CD14-positive monocyte (primary cell): ENCODE measurements at regions not wholly inside any gene's neighbourhood (a gene's known extent, or its start where the extent isn't known, plus 50 kb on each side); places are given as distances from the start of the nearest gene placed in this dataset.

Experiments used
- DNase-seq, 3 donors: peaks; one replicate each; pipeline ENCODE4 v3.0.0-alpha.2; 2011 to 2022
- H2AFZ ChIP-seq: 2 replicates; pipeline ENCODE4 v1.6.0; 2012; ENCODE audit warnings: mild to moderate bottlenecking, low read depth, low read length, inconsistent platforms; ENCODE audit not compliant: insufficient read depth, poor library complexity, severe bottlenecking
- H3K27ac ChIP-seq, 2 donors: 1 replicate in 1 of 2; 2 replicates in 1 of 2; pipeline ENCODE4 v1.5.1; 2012 to 2013; ENCODE audit warnings: low read length in 2 of 2, control low read depth in 1 of 2, inconsistent platforms in 1 of 2, low read depth in 1 of 2, mild to moderate bottlenecking in 1 of 2
- H3K27me3 ChIP-seq, 2 donors: one replicate each; pipeline versions ENCODE4 v1.6.0 to v1.6.1; 2011 to 2013; ENCODE audit warnings: low read length in 2 of 2; ENCODE audit not compliant: control insufficient read depth in 2 of 2, insufficient read depth in 2 of 2
- H3K36me3 ChIP-seq, 2 donors: replicated peaks in 1 of 2; 1 replicate in 1 of 2; 2 replicates in 1 of 2; pipeline versions ENCODE4 v1.5.1 to v1.6.1; 2012 to 2013; ENCODE audit warnings: low read length in 2 of 2, control low read depth in 1 of 2, inconsistent platforms in 1 of 2, mild to moderate bottlenecking in 1 of 2; ENCODE audit not compliant: insufficient read depth in 2 of 2, control insufficient read depth in 1 of 2
- H3K4me1 ChIP-seq, 2 donors: 1 replicate in 1 of 2; 2 replicates in 1 of 2; pipeline versions ENCODE4 v1.5.1 to v1.6.1; 2012 to 2013; ENCODE audit warnings: low read length in 2 of 2, control low read depth in 1 of 2, inconsistent platforms in 1 of 2, mild to moderate bottlenecking in 1 of 2, moderate library complexity in 1 of 2; ENCODE audit not compliant: insufficient read depth in 2 of 2, control insufficient read depth in 1 of 2
- H3K4me2 ChIP-seq: replicated peaks from 2 replicates; pipeline ENCODE3; 2012; ENCODE audit warnings: low read length, moderate library complexity, mild to moderate bottlenecking; ENCODE audit not compliant: poor library complexity, severe bottlenecking; ENCODE audit errors: extremely low read depth
- H3K4me3 ChIP-seq, 3 experiments: fragments of 200-600 bp in 1 of 3; sonication (generic) in 1 of 3; replicated peaks in 1 of 3; 1 replicate in 2 of 3; 2 replicates in 1 of 3; pipeline ENCODE4 v1.5.1; 2011 to 2013; ENCODE audit warnings: low read length in 3 of 3, mild to moderate bottlenecking in 3 of 3, control low read depth in 2 of 3, low read depth in 2 of 3, inconsistent platforms in 1 of 3, moderate library complexity in 1 of 3
- H3K79me2 ChIP-seq: 2 replicates; pipeline ENCODE4 v1.6.0; 2012; ENCODE audit warnings: mild to moderate bottlenecking, control low read depth, inconsistent platforms, low read length, moderate library complexity; ENCODE audit not compliant: insufficient read depth
- H3K9ac ChIP-seq: 2 replicates; pipeline ENCODE4 v1.6.0; 2017; ENCODE audit warnings: low read length, mild to moderate bottlenecking; ENCODE audit not compliant: insufficient read depth, poor library complexity, severe bottlenecking
- H3K9me3 ChIP-seq, 2 donors: replicated peaks in 1 of 2; 1 replicate in 1 of 2; 2 replicates in 1 of 2; pipeline versions ENCODE4 v1.5.1 to v1.6.1; 2012 to 2013; ENCODE audit warnings: low read length in 2 of 2, control low read depth in 1 of 2; ENCODE audit not compliant: control insufficient read depth in 1 of 2, insufficient read depth in 1 of 2
- H4K20me1 ChIP-seq: 2 replicates; pipeline ENCODE4 v1.6.0; 2012; ENCODE audit warnings: mild to moderate bottlenecking, low read length, control low read depth, moderate library complexity; ENCODE audit not compliant: insufficient read depth
- H3K27ac Mint-ChIP-seq, 7 donors: one replicate each; pipeline ENCODE4 v1.8.0; 2020; ENCODE audit warnings: mild to moderate bottlenecking in 7 of 7, mixed read lengths in 7 of 7, moderate library complexity in 6 of 7, inconsistent platforms in 2 of 7
- H3K27me3 Mint-ChIP-seq, 3 donors: one replicate each; pipeline ENCODE4 v1.8.0; 2021 to 2022; ENCODE audit warnings: low read depth in 3 of 3, mild to moderate bottlenecking in 3 of 3, mixed read lengths in 3 of 3, moderate library complexity in 3 of 3, inconsistent platforms in 1 of 3
- H3K36me3 Mint-ChIP-seq, 2 donors: one replicate each; pipeline ENCODE4 v1.8.0; 2020; ENCODE audit warnings: mixed read lengths in 2 of 2, inconsistent platforms in 1 of 2, mild to moderate bottlenecking in 1 of 2
- H3K4me1 Mint-ChIP-seq: one replicate; pipeline ENCODE4 v1.8.0; 2020; ENCODE audit warnings: mild to moderate bottlenecking, mixed read lengths
- H3K4me3 Mint-ChIP-seq, 2 donors: one replicate each; pipeline ENCODE4 v1.8.0; 2020; ENCODE audit warnings: mild to moderate bottlenecking in 2 of 2, mixed read lengths in 2 of 2, moderate library complexity in 1 of 2
- H3K9me3 Mint-ChIP-seq, 7 donors: one replicate each; pipeline ENCODE4 v1.8.0; 2020 to 2022; ENCODE audit warnings: mixed read lengths in 7 of 7, mild to moderate bottlenecking in 6 of 7, moderate library complexity in 6 of 7, inconsistent platforms in 2 of 7
- whole genome bisulfite sequencing: methylation state at CpG from one replicate; pipeline ENCODE4 v1.1.5; 2013; ENCODE audit warnings: missing lambda C conversion rate; ENCODE audit not compliant: insufficient coverage; 5-methylcytosine and 5-hydroxymethylcytosine counted together
- intact Hi-C, 2 donors: fragments of 100-400 bp; cut with micrococcal nuclease; formaldehyde crosslinking; loops; one replicate each; pipeline versions ENCODE4 v1.15.0 to v1.15.1; 2023
- TF ChIP-seq, protein P1 (sequence below): fragments of 200-600 bp; IDR thresholded peaks from one replicate; pipeline ENCODE4 v1.8.0; 2022; ENCODE audit warnings: antibody characterized with exemption, mild to moderate bottlenecking

- no peak overlapping the region for H3K27ac ChIP-seq
- TF ChIP-seq, protein P1, sequence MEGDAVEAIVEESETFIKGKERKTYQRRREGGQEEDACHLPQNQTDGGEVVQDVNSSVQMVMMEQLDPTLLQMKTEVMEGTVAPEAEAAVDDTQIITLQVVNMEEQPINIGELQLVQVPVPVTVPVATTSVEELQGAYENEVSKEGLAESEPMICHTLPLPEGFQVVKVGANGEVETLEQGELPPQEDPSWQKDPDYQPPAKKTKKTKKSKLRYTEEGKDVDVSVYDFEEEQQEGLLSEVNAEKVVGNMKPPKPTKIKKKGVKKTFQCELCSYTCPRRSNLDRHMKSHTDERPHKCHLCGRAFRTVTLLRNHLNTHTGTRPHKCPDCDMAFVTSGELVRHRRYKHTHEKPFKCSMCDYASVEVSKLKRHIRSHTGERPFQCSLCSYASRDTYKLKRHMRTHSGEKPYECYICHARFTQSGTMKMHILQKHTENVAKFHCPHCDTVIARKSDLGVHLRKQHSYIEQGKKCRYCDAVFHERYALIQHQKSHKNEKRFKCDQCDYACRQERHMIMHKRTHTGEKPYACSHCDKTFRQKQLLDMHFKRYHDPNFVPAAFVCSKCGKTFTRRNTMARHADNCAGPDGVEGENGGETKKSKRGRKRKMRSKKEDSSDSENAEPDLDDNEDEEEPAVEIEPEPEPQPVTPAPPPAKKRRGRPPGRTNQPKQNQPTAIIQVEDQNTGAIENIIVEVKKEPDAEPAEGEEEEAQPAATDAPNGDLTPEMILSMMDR: no peak
- no CpG with 5 or more reads among the region's 1 CpG for WGBS
- H3K27me3 ChIP-seq: no peaks in the 10 kb centered on the region
- Mint-ChIP-seq H3K9me3 (peaks cover 3 to 10% (median 8%) of the 10 kb centered on the region in 7 donors), H3K27me3 (peaks cover 0 to 2% (median 0%) of the 10 kb centered on the region in 3 donors), H3K4me3 (no peak overlapping the region), H3K4me1 (no peaks in the 10 kb centered on the region), H3K36me3 (no peaks in the 10 kb centered on the region), H3K27ac (no peak overlapping the region)
- intact Hi-C loops: no loop called here
- no peak for DNase-seq
- H3K4me3 ChIP-seq: no peak overlapping the region
- no peak overlapping the region for H3K4me2 ChIP-seq
- no peak overlapping the region for H3K9ac ChIP-seq
- H2AFZ ChIP-seq: no peak overlapping the region
- no peaks in the 10 kb centered on the region for H3K36me3 ChIP-seq
- no peaks in the 10 kb centered on the region for H3K79me2 ChIP-seq
- H3K4me1 ChIP-seq: no peaks in the 10 kb centered on the region
- no peaks in the 10 kb centered on the region for H4K20me1 ChIP-seq
- H3K9me3 ChIP-seq: peaks cover 3 to 6% of the 10 kb centered on the region in 2 donors
Measured at GRCh38 chr11:128182844-128183243, 404.5 kb downstream of the ETS1 start.

DNA sequence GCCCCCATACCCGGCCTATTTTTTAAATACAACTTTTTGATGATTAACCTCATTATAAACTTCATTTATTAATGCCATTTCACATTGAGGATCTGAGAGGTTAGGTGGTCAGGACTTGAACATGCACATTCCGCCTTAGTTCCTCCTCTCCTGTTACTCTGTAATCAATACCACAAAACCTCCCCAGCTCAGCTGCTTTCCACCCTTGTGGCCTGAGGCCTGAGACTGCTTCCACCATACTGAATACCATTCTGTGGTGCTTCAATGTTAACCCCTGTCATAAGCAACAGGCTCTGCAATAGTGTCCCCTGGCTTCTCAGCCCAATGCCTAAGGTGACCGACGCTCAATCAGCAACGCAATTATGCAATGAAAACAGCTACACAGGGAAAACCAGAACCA, 405.4 kb downstream of the ETS1 start:
- no peaks in the 10 kb centered on the region for H3K27me3 ChIP-seq
- WGBS: 88% methylated on average over 3 of the region's 5 CpGs
- no peaks in the 10 kb centered on the region for H3K36me3 ChIP-seq
- H3K9me3 ChIP-seq: peaks cover 3 to 6% of the 10 kb centered on the region in 2 donors
- no peak overlapping the region for H2AFZ ChIP-seq
- Mint-ChIP-seq H3K4me3 (no peak overlapping the region), H3K9me3 (peaks cover 3 to 10% (median 8%) of the 10 kb centered on the region in 7 donors), H3K4me1 (no peaks in the 10 kb centered on the region), H3K27ac (no peak overlapping the region), H3K27me3 (peaks cover 0 to 2% (median 0%) of the 10 kb centered on the region in 3 donors), H3K36me3 (no peaks in the 10 kb centered on the region)
- no peaks in the 10 kb centered on the region for H4K20me1 ChIP-seq
- no peaks in the 10 kb centered on the region for H3K79me2 ChIP-seq
- intact Hi-C loops: no loop called here
- no peak overlapping the region for H3K4me3 ChIP-seq
- H3K9ac ChIP-seq: no peak overlapping the region
- DNase-seq: no peak
- H3K27ac ChIP-seq: no peak overlapping the region
- H3K4me2 ChIP-seq: no peak overlapping the region
- TF ChIP-seq, protein P1: no peak
- H3K4me1 ChIP-seq: no peaks in the 10 kb centered on the region
